ENCODE measurements at regions not wholly inside any gene's neighbourhood (a gene's known extent, or its start where the extent isn't known, plus 50 kb on each side); places are given as distances from the start of the nearest gene placed in this dataset.

DNA sequence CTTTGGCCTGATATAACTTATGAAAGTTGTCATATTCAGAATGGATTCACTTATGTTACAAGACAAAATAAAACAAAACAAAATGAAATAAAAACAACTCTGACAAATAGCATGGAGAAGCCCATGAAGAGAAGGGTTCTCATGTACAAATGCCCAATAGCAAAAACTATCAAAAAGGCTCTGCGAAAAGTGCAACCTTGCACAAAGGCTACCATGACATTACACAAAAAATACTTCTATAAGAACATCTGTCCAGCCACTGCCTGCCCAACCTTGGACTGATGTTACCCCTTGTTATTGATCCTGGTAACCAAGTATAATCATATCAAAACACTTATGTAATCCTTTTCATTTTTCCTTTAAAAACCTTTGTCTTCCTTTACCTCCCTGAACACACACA is 213.0 kb downstream of the ATP23 start:
- no peak for DNase-seq
- ATAC-seq = no peak
- H3K36me3 ChIP-seq = no peaks in the 10 kb centered on the region
- no peak overlapping the region for H3K4me3 ChIP-seq
- H3K27me3 ChIP-seq = no peaks in the 10 kb centered on the region
- TF ChIP-seq, protein P1, sequence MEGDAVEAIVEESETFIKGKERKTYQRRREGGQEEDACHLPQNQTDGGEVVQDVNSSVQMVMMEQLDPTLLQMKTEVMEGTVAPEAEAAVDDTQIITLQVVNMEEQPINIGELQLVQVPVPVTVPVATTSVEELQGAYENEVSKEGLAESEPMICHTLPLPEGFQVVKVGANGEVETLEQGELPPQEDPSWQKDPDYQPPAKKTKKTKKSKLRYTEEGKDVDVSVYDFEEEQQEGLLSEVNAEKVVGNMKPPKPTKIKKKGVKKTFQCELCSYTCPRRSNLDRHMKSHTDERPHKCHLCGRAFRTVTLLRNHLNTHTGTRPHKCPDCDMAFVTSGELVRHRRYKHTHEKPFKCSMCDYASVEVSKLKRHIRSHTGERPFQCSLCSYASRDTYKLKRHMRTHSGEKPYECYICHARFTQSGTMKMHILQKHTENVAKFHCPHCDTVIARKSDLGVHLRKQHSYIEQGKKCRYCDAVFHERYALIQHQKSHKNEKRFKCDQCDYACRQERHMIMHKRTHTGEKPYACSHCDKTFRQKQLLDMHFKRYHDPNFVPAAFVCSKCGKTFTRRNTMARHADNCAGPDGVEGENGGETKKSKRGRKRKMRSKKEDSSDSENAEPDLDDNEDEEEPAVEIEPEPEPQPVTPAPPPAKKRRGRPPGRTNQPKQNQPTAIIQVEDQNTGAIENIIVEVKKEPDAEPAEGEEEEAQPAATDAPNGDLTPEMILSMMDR (IDR thresholded peaks at IDR 0.05) = no peak
- intact Hi-C loops (cut with DNase I) = no loop called here
- H3K4me1 ChIP-seq = no peaks in the 10 kb centered on the region
- no peaks in the 10 kb centered on the region for H3K9me3 ChIP-seq
- H3K27ac ChIP-seq = no peak overlapping the region

DNA sequence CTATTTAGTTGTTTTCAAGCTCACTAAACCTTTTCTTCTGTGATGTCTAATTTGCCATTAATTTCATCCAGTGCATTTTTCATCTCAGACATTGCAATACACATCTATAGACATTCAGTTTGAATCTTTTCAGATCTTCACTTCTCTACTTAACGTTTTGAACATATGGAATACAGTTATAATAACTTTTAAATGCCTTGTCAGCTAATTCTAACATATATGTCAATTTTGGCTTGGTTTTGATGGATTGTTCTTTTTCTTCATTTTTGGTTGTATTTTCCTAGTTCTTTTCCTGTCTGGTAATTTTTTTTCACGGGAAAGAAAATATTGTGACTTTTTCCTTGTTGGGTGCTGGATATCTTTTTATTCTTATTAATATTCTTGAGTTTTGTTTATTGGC is 215.3 kb downstream of the ATP23 start:
- intact Hi-C loops (cut with DNase I) = no loop called here
- Histone ChIP-seq H3K27ac (no peak overlapping the region), H3K27me3 (no peaks in the 10 kb centered on the region), H3K9me3 (no peaks in the 10 kb centered on the region), H3K4me1 (no peaks in the 10 kb centered on the region), H3K4me3 (no peak overlapping the region), H3K36me3 (no peaks in the 10 kb centered on the region)
- no peak for DNase-seq
- TF ChIP-seq, protein P1 (IDR thresholded peaks at IDR 0.05) = no peak
- no peak for ATAC-seq

DNA sequence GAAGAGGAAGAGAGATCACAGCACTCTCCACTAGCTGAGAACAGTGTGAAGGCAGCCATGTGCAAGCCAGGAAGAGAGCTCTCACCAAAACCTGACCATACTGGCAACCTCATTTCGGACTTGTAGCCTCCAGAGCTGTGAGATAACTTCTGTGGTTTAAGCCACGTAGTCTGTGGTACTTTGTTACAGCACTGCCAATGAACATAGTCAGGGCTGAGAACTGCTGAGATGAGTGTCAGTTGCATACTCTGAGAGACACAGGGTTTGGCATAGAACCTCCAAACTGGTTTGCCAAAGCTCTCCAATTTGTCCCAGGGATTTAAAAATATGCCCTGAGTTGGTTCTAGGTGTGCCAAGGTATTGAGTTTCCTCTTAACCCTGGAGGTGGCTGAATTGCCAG is 218.6 kb downstream of the ATP23 start:
- Histone ChIP-seq H3K9me3 (no peaks in the 10 kb centered on the region), H3K27me3 (no peaks in the 10 kb centered on the region), H3K4me1 (no peaks in the 10 kb centered on the region), H3K27ac (no peak overlapping the region), H3K36me3 (no peaks in the 10 kb centered on the region), H3K4me3 (no peak overlapping the region)
- intact Hi-C loops (cut with DNase I) = no loop called here
- DNase-seq (no peak), ATAC-seq (no peak)
- TF ChIP-seq, protein P1 (IDR thresholded peaks at IDR 0.05) = no peak

- Histone ChIP-seq H3K36me3 (no peaks in the 10 kb centered on the region), H3K9me3 (no peaks in the 10 kb centered on the region), H3K4me3 (no peak overlapping the region), H3K4me1 (no peaks in the 10 kb centered on the region), H3K27ac (no peak overlapping the region), H3K27me3 (no peaks in the 10 kb centered on the region)
- ATAC-seq (no peak), DNase-seq (no peak)
- intact Hi-C loops (cut with DNase I) = no loop called here
- TF ChIP-seq, protein P1 (IDR thresholded peaks at IDR 0.05) = no peak
Measured at GRCh38 chr12:58161773-58162172, 220.4 kb downstream of the ATP23 start.

DNA sequence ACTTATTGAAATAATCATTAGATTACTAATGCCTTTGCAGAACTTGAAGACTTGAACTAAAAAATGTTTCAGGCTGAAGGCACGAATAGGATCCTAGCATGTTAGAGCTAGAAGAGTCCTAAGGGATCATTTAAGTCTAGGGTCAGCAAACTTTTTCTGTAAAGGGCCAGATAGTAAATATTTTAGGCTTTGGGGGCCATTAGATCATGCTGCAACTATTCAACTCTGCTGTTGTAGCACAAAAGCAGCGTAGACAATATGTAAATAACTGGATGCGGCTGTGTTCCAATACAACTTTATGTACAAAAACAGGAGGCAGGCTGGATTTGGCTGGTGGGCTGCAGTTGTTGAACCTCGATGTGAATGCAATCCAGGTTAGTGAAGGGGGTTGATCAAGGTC is 221.7 kb downstream of the ATP23 start:
- TF ChIP-seq, protein P1 (IDR thresholded peaks at IDR 0.05) = no peak
- Histone ChIP-seq H3K36me3 (no peaks in the 10 kb centered on the region), H3K27me3 (no peaks in the 10 kb centered on the region), H3K9me3 (no peaks in the 10 kb centered on the region), H3K4me3 (no peak overlapping the region), H3K4me1 (no peaks in the 10 kb centered on the region), H3K27ac (no peak overlapping the region)
- no peak for ATAC-seq
- intact Hi-C loops (cut with DNase I) = no loop called here
- DNase-seq = no peak

DNA sequence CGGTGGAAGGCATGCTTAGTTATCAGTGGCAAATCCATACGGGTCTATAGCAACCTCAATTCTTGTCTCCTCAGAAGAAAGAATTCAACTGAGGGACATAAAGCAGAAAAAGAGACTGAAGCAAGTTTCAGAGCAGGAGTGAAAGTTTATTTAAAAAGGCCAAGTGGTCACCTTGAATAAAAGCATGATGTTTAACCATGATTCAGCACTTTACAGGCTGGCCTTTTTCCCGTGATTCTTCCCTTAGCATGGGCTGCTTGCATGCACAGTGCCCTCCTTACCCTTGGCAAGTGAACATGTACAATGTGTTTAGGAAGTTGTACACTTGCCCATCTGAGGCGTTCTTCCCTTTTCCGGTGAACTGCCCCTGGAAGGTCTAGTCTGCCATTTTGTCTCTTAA is 225.3 kb downstream of the ATP23 start:
- intact Hi-C loops (cut with DNase I) = no loop called here
- ATAC-seq = no peak

More for the DNA sequence above, 225.3 kb downstream of the ATP23 start:
- Histone ChIP-seq H3K4me3 (no peak overlapping the region), H3K27ac (no peak overlapping the region), H3K4me1 (no peaks in the 10 kb centered on the region), H3K36me3 (no peaks in the 10 kb centered on the region), H3K9me3 (no peaks in the 10 kb centered on the region), H3K27me3 (no peaks in the 10 kb centered on the region)
- no peak for DNase-seq
- TF ChIP-seq, protein P1 (IDR thresholded peaks at IDR 0.05) = no peak
